ENCODE measurements at regions not wholly inside any gene's neighbourhood (a gene's known extent, or its start where the extent isn't known, plus 50 kb on each side); places are given as distances from the start of the nearest gene placed in this dataset.

DNA sequence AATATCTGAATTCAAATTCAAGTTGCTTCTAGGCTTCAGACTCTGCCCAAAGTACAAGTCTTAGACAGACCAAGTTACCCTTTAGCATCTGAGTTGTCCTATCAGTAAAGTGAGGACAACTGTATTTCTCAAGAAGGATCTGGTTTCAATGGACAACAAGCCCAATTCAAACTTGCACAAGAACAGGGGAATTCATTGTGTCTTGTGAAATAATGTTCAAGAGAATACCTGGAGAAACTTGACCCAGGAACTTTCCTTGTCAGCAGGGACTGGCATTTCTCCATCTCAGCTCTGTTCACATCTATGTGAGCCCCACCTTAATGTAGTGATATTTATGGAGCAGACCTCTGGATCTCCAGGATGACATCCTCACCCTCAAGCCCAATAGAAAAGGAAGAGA is 894.9 kb upstream of the SLC10A2 start:
- no peak for DNase-seq (ENCODE audit: low spot score)

DNA sequence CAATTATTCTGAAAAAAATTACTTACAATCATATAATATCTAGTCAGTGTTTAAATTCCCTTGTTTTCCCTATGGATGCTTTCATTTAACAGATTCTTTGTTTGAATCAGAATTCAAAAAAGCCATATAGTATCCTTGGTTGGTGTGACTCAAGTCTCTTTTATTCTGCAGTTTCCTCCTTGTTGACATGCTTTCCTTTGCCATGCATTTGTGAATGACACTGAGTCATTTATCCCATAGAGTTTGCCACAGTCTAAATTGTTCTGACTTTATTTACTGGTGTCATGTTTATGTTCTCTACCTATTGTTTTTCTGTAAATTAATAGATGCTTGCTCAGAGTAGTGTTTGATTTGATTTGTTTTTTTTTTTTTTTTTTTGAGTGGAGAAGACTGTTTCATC is 893.8 kb upstream of the SLC10A2 start:
- no peak overlapping the region for H2AFZ ChIP-seq (ENCODE audit: low read length)
- DNase-seq (ENCODE audit: low spot score): no peak
- no peak overlapping the region for H3K4me2 ChIP-seq (ENCODE audit: low read length)
- H4K20me1 ChIP-seq (ENCODE audit: insufficient read depth, low read length): no peaks in the 10 kb centered on the region
- no peak overlapping the region for H3K4me3 ChIP-seq (ENCODE audit: low read depth, low read length, poor library complexity, severe bottlenecking)
- H3K79me2 ChIP-seq (ENCODE audit: insufficient read depth, low read depth, low read length): no peaks in the 10 kb centered on the region
- H3K4me1 ChIP-seq (ENCODE audit: insufficient read depth, low read length, poor library complexity, severe bottlenecking): no peaks in the 10 kb centered on the region
- no peaks in the 10 kb centered on the region for H3K9me2 ChIP-seq (ENCODE audit: insufficient read depth, low read length)
- TF ChIP-seq EZH2phosphoT487 (IDR thresholded peaks at IDR 0.05; ENCODE audit: borderline replicate concordance, low read depth, low read length): no peak
- H3K27ac ChIP-seq (ENCODE audit: low read depth, low read length, poor library complexity, severe bottlenecking): no peak overlapping the region
- CTCF ChIA-PET (ENCODE audit: unreplicated experiment): no interaction called here
- H3K9me3 ChIP-seq (ENCODE audit: low read length): no peaks in the 10 kb centered on the region
- POLR2A ChIA-PET: no interaction called here
- no TSS peak for BruUV-seq (replicated peaks)
- intact Hi-C loops (cut with micrococcal nuclease; ENCODE audit: unreplicated experiment): no loop called here
- H3K36me3 ChIP-seq (ENCODE audit: insufficient read depth, low read length): no peaks in the 10 kb centered on the region

More for the DNA sequence above, 894.9 kb upstream of the SLC10A2 start:
- Histone ChIP-seq H3K27ac (ENCODE audit: low read depth, low read length, poor library complexity, severe bottlenecking) (no peak overlapping the region), H3K79me2 (ENCODE audit: insufficient read depth, low read depth, low read length) (no peaks in the 10 kb centered on the region), H3K9me3 (ENCODE audit: low read length) (no peaks in the 10 kb centered on the region), H3K36me3 (ENCODE audit: insufficient read depth, low read length) (no peaks in the 10 kb centered on the region), H3K9me2 (ENCODE audit: insufficient read depth, low read length) (no peaks in the 10 kb centered on the region), H3K4me3 (ENCODE audit: low read depth, low read length, poor library complexity, severe bottlenecking) (no peak overlapping the region), H4K20me1 (ENCODE audit: insufficient read depth, low read length) (no peaks in the 10 kb centered on the region), H2AFZ (ENCODE audit: low read length) (no peak overlapping the region), H3K4me2 (ENCODE audit: low read length) (no peak overlapping the region), H3K4me1 (ENCODE audit: insufficient read depth, low read length, poor library complexity, severe bottlenecking) (no peaks in the 10 kb centered on the region)
- POLR2A ChIA-PET: no interaction called here
- CTCF ChIA-PET (ENCODE audit: unreplicated experiment): no interaction called here
- TF ChIP-seq, protein P1, sequence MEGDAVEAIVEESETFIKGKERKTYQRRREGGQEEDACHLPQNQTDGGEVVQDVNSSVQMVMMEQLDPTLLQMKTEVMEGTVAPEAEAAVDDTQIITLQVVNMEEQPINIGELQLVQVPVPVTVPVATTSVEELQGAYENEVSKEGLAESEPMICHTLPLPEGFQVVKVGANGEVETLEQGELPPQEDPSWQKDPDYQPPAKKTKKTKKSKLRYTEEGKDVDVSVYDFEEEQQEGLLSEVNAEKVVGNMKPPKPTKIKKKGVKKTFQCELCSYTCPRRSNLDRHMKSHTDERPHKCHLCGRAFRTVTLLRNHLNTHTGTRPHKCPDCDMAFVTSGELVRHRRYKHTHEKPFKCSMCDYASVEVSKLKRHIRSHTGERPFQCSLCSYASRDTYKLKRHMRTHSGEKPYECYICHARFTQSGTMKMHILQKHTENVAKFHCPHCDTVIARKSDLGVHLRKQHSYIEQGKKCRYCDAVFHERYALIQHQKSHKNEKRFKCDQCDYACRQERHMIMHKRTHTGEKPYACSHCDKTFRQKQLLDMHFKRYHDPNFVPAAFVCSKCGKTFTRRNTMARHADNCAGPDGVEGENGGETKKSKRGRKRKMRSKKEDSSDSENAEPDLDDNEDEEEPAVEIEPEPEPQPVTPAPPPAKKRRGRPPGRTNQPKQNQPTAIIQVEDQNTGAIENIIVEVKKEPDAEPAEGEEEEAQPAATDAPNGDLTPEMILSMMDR (conservative IDR thresholded peaks at IDR 0.05; ENCODE audit: low read length): no peak
- no peak for TF ChIP-seq EZH2phosphoT487 (IDR thresholded peaks at IDR 0.05; ENCODE audit: borderline replicate concordance, low read depth, low read length)
- BruUV-seq (replicated peaks): no TSS peak
- intact Hi-C loops (cut with micrococcal nuclease; ENCODE audit: unreplicated experiment): no loop called here

DNA sequence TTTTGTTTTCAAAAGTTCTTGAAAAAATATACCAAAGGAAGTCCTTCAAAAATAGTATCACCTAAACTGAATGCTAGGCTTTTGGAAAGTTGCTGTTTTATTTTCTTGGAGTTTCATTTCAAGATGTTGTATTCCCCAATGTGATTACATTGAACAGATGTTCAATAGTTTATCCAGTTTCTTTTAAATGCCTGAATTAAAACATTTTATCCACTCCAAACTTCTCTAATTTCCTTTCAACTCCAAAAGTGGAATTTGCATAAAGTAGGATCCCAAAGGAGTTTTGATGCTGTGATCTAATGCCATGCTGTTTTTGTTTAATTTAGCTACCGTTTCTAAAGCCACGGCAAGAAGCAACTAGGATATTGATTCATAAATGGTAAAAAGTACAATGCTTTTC is 892.5 kb upstream of the SLC10A2 start:
- Histone ChIP-seq H3K4me2 (ENCODE audit: low read length) (no peak overlapping the region), H3K4me3 (ENCODE audit: low read depth, low read length, poor library complexity, severe bottlenecking) (no peak overlapping the region), H3K9me2 (ENCODE audit: insufficient read depth, low read length) (no peaks in the 10 kb centered on the region), H3K36me3 (ENCODE audit: insufficient read depth, low read length) (no peaks in the 10 kb centered on the region), H3K4me1 (ENCODE audit: insufficient read depth, low read length, poor library complexity, severe bottlenecking) (no peaks in the 10 kb centered on the region), H2AFZ (ENCODE audit: low read length) (no peak overlapping the region), H4K20me1 (ENCODE audit: insufficient read depth, low read length) (no peaks in the 10 kb centered on the region), H3K79me2 (ENCODE audit: insufficient read depth, low read depth, low read length) (no peaks in the 10 kb centered on the region), H3K27ac (ENCODE audit: low read depth, low read length, poor library complexity, severe bottlenecking) (no peak overlapping the region), H3K9me3 (ENCODE audit: low read length) (no peaks in the 10 kb centered on the region)
- DNase-seq (ENCODE audit: low spot score): no peak
- intact Hi-C loops (cut with micrococcal nuclease; ENCODE audit: unreplicated experiment): no loop called here
- TF ChIP-seq, protein P1 (conservative IDR thresholded peaks at IDR 0.05; ENCODE audit: low read length): no peak
- TF ChIP-seq EZH2phosphoT487 (IDR thresholded peaks at IDR 0.05; ENCODE audit: borderline replicate concordance, low read depth, low read length): no peak
- BruUV-seq (replicated peaks): no TSS peak
- ChIA-PET POLR2A (interaction anchor here (0.7 kb wide), 1 partner anchor 28 kb away, joined by 3 read pairs; no protein-coding TSS in a partner anchor), CTCF (ENCODE audit: unreplicated experiment) (no interaction called here)

Measured in OCI-LY7 (cell line).